ENCODE measurements at regions not wholly inside any gene's neighbourhood (a gene's known extent, or its start where the extent isn't known, plus 50 kb on each side); places are given as distances from the start of the nearest gene placed in this dataset.

GRCh38 chr13:84380866-84381265 lies 498.6 kb upstream of the SLITRK1 start:
- peaks cover 4% of the 10 kb centered on the region; the same call in 1 of the 2 replicates for H3K9me3 ChIP-seq
- no peak for DNase-seq
- no peak overlapping the region for H3K4me3 ChIP-seq
- no peaks in the 10 kb centered on the region for H3K27me3 ChIP-seq
- no peaks in the 10 kb centered on the region for H3K36me3 ChIP-seq

DNA sequence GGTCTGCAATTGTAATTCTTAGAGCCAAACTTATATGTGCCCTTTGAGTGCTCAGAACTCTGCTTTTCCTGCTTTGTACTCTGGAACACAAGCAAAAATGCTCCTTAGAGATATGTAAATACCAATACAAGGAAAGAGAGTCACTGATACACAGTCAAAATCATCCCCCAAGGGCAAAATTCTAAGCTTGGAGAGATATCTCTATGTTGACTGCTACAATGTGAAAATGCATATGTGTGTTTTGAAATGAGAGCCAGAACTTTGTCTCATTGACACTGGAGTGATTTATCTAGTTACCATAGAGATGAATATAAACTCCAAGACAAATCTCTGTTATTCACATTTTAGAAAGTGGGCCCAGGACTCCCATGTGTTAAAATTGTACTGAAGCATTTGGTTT lies 494.8 kb upstream of the SLITRK1 start:
- no peak for DNase-seq
- Histone ChIP-seq H3K36me3 (no peaks in the 10 kb centered on the region), H3K9me3 (no peaks in the 10 kb centered on the region)

DNA sequence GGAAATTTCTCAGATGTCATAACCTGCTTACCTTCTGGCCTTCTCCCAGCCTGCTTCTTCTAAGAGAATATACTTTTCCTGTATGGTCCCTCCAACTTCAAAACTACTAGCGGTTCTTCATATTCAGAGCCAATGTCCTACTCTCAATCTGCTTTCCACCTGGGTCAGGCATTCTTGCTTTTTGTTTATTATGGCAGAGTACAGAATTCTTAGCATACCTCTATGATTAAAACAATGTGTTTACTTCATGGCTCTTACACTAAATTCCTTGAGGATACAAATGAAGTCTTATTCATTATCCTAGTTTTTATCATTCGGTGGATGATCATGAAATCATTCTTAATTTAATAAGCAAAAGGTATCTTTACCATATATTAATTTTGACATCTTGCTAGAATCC lies 484.2 kb upstream of the SLITRK1 start:
- no peak for DNase-seq
- Histone ChIP-seq H3K36me3 (no peaks in the 10 kb centered on the region), H3K27me3 (no peaks in the 10 kb centered on the region)

More for the DNA sequence above, 494.8 kb upstream of the SLITRK1 start:
- H3K27me3 ChIP-seq: no peaks in the 10 kb centered on the region
- no peak overlapping the region for H3K4me3 ChIP-seq

GRCh38 chr13:84362777-84363176 lies 480.5 kb upstream of the SLITRK1 start:
- DNase-seq: no peak
- Histone ChIP-seq H3K4me3 (no peak overlapping the region), H3K9me3 (0 out of 2 replicates have a peak, but pooled peaks cover 2% of the 10 kb centered on the region), H3K36me3 (no peaks in the 10 kb centered on the region), H3K27me3 (no peaks in the 10 kb centered on the region)

More for the DNA sequence above, 484.2 kb upstream of the SLITRK1 start:
- H3K4me3 ChIP-seq: no peak overlapping the region
- 0 out of 2 replicates have a peak, but pooled peaks cover 2% of the 10 kb centered on the region for H3K9me3 ChIP-seq

- Histone ChIP-seq H3K9me3 (no peaks in the 10 kb centered on the region), H3K36me3 (no peaks in the 10 kb centered on the region), H3K4me3 (no peak overlapping the region), H3K27me3 (no peaks in the 10 kb centered on the region)
- no peak for DNase-seq
Measured at GRCh38 chr13:84360822-84361221, 478.5 kb upstream of the SLITRK1 start.

GRCh38 chr13:84358601-84359000 lies 476.3 kb upstream of the SLITRK1 start:
- Histone ChIP-seq H3K4me3 (no peak overlapping the region), H3K27me3 (no peaks in the 10 kb centered on the region), H3K36me3 (no peaks in the 10 kb centered on the region), H3K9me3 (no peaks in the 10 kb centered on the region)
- no peak for DNase-seq

GRCh38 chr13:84352946-84353345 lies 470.7 kb upstream of the SLITRK1 start:
- Histone ChIP-seq H3K4me3 (no peak overlapping the region), H3K36me3 (no peaks in the 10 kb centered on the region), H3K27me3 (no peaks in the 10 kb centered on the region), H3K9me3 (no peaks in the 10 kb centered on the region; the same call in 1 of the 2 replicates)
- DNase-seq: no peak

GRCh38 chr13:84339456-84339855 lies 457.2 kb upstream of the SLITRK1 start:
- no peaks in the 10 kb centered on the region for H3K36me3 ChIP-seq
- DNase-seq: no peak
- no peak overlapping the region for H3K4me3 ChIP-seq
- no peaks in the 10 kb centered on the region for H3K27me3 ChIP-seq
- H3K9me3 ChIP-seq: no peaks in the 10 kb centered on the region

- DNase-seq: no peak
- Histone ChIP-seq H3K9me3 (no peaks in the 10 kb centered on the region), H3K4me3 (no peak overlapping the region), H3K36me3 (no peaks in the 10 kb centered on the region), H3K27me3 (no peaks in the 10 kb centered on the region)
Measured at GRCh38 chr13:84332346-84332745, 450.1 kb upstream of the SLITRK1 start.

GRCh38 chr13:84315527-84315926 lies 433.3 kb upstream of the SLITRK1 start:
- H3K27me3 ChIP-seq: no peaks in the 10 kb centered on the region
- H3K4me3 ChIP-seq: no peak overlapping the region
- H3K9me3 ChIP-seq: no peaks in the 10 kb centered on the region
- H3K36me3 ChIP-seq: no peaks in the 10 kb centered on the region
- no peak for DNase-seq

GRCh38 chr13:84303035-84303434 lies 420.8 kb upstream of the SLITRK1 start:
- DNase-seq: no peak
- H3K4me3 ChIP-seq: no peak overlapping the region
- no peaks in the 10 kb centered on the region for H3K36me3 ChIP-seq
- no peaks in the 10 kb centered on the region for H3K27me3 ChIP-seq
- H3K9me3 ChIP-seq: no peaks in the 10 kb centered on the region

- no peak for DNase-seq
- H3K36me3 ChIP-seq: no peaks in the 10 kb centered on the region
- H3K9me3 ChIP-seq: no peaks in the 10 kb centered on the region
- no peak overlapping the region for H3K4me3 ChIP-seq
- H3K27me3 ChIP-seq: no peaks in the 10 kb centered on the region
Measured at GRCh38 chr13:84297251-84297650, 415.0 kb upstream of the SLITRK1 start.

DNA sequence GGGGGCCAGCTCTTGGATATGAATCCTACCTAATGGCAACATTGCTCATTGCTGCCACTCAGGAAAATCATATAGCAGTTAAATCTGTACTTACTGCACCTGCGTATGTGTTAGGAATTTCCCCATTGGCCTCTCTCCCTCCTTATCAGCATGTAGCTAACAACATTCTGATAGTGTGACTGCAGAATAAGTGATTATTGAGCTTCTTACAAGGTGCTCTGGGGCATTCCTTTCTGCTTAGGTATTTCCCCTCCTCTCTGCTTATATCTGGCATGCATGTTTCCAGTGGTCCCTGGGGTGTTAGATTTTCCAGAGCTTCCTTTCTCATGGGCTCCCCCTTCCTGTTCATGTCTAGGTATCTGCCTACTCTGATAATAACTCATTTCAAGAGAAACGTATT lies 414.1 kb upstream of the SLITRK1 start:
- Histone ChIP-seq H3K4me3 (no peak overlapping the region), H3K9me3 (no peaks in the 10 kb centered on the region), H3K36me3 (no peaks in the 10 kb centered on the region), H3K27me3 (no peaks in the 10 kb centered on the region)
- DNase-seq: no peak

GRCh38 chr13:84294576-84294975 lies 412.3 kb upstream of the SLITRK1 start:
- no peaks in the 10 kb centered on the region for H3K36me3 ChIP-seq
- H3K27me3 ChIP-seq: no peaks in the 10 kb centered on the region
- no peaks in the 10 kb centered on the region for H3K9me3 ChIP-seq
- no peak overlapping the region for H3K4me3 ChIP-seq
- DNase-seq: no peak

DNA sequence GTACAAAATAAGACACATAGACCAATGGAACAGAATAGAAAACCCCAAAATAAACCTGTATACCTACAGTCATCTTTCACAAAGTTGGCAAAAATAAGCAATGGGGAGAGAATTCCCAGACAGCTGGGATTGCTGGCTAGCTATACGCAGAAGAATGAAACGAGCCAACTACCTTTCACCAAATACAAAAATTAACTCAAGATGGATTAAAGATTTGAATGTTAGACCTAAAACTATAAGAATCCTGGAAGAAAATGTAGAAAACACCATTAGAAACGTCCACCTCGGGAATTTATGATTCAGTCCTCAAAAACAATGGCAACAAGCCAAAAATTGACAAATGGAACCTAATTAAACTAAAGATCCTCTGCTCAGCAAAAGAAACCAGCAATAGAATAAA lies 408.1 kb upstream of the SLITRK1 start:
- H3K36me3 ChIP-seq: no peaks in the 10 kb centered on the region
- H3K9me3 ChIP-seq: no peaks in the 10 kb centered on the region; the same call in 1 of the 2 replicates
- no peak overlapping the region for H3K4me3 ChIP-seq
- no peaks in the 10 kb centered on the region for H3K27me3 ChIP-seq
- DNase-seq: no peak

- Histone ChIP-seq H3K36me3 (no peaks in the 10 kb centered on the region), H3K4me3 (no peak overlapping the region), H3K27me3 (no peaks in the 10 kb centered on the region), H3K9me3 (no peaks in the 10 kb centered on the region)
- DNase-seq: no peak
Measured at GRCh38 chr13:84279166-84279565, 396.9 kb upstream of the SLITRK1 start.

GRCh38 chr13:84272877-84273562 lies 390.7 kb upstream of the SLITRK1 start:
- Histone ChIP-seq H3K4me3 (no peak overlapping the region), H3K9me3 (no peaks in the 10 kb centered on the region), H3K27me3 (no peaks in the 10 kb centered on the region), H3K36me3 (no peaks in the 10 kb centered on the region)
- no peak for DNase-seq

DNA sequence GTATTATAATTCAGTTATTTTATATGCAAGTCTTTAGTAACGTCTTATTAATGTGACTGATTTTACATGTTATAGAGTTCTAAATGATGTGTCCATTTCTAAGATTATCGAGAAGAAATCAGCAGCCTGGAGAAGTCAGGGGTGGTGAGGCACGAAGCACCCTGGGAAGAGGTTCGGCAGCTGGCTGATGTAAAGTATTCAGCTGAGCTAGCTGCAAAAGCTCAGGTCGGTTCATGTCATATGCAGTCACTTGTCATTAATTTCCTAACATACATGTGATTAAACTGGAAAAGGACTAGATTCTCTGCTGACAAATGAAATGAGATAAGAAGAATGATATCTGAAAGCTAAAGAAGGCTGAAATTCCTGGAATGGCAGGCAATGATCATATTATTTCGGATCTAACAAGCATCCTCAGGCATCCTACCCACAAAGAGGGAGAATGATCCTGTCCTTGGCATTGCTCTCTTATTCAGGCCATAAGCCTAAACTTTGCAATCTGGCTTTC lies 383.0 kb upstream of the SLITRK1 start:
- H3K27me3 ChIP-seq: no peaks in the 10 kb centered on the region
- no peaks in the 10 kb centered on the region for H3K9me3 ChIP-seq
- H3K4me3 ChIP-seq: no peak overlapping the region
- no peaks in the 10 kb centered on the region for H3K36me3 ChIP-seq
- no peak for DNase-seq
